Lower leg skin (tissue), 4 donors: ENCODE measurements at regions not wholly inside any gene's neighbourhood (a gene's known extent, or its start where the extent isn't known, plus 50 kb on each side); places are given as distances from the start of the nearest gene placed in this dataset.

Source experiments
- DNase-seq, 2 donors: peaks; one replicate each; pipeline ENCODE4 v3.0.0-alpha.2; 2019; ENCODE audit warnings: low spot score in 2 of 2
- H3K4me3 ChIP-seq: fragments of 200-600 bp; sonication (generic); 2 replicates; pipeline ENCODE4 v1.5.1; 2017; ENCODE audit warnings: mild to moderate bottlenecking, low read depth; ENCODE audit not compliant: poor library complexity, severe bottlenecking
- POLR2A ChIP-seq, 2 donors: fragments of 450-650 bp; IDR thresholded peaks; one replicate each; pipeline ENCODE4 v1.6.1; 2016 to 2017; ENCODE audit warnings: antibody characterized with exemption in 2 of 2, mild to moderate bottlenecking in 1 of 2, moderate library complexity in 1 of 2
- WGBS, 2 donors: methylation state at CpG; one replicate each; pipeline ENCODE4 v1.1.5; 2018; 5-methylcytosine and 5-hydroxymethylcytosine counted together
- intact Hi-C: fragments of 100-400 bp; cut with DNase I; formaldehyde crosslinking; loops from one replicate; pipeline ENCODE4 v1.15.0; 2023; ENCODE audit warnings: low total_unique reads
- TF ChIP-seq, protein P1 (sequence below), 3 donors: fragments of 450-650 bp; IDR thresholded peaks; one replicate each; pipeline ENCODE4 v1.5.1; 2016; ENCODE audit warnings: antibody characterized with exemption in 3 of 3, mild to moderate bottlenecking in 3 of 3, moderate library complexity in 2 of 3

DNA sequence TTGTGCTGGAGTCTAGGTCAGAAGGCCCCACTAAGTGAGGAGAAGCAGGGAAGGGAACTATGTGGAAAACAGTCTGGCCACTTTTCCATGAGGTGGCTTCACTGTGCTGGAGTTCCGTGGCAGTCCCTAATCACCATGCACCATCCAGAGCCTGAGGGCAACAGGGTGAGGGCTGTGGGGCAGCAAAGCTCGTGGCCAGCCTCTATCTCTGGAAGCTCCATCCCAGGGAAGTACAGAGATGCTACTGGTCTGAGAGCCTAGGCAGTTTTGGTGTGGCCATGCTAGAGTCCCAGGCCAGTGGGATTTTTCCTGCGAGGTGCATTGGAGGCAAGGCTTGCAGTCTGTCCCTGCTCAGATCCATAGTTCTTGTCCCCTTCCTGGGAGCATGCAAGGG, 157.3 kb upstream of the LRRC7 start:
- TF ChIP-seq, protein P1, sequence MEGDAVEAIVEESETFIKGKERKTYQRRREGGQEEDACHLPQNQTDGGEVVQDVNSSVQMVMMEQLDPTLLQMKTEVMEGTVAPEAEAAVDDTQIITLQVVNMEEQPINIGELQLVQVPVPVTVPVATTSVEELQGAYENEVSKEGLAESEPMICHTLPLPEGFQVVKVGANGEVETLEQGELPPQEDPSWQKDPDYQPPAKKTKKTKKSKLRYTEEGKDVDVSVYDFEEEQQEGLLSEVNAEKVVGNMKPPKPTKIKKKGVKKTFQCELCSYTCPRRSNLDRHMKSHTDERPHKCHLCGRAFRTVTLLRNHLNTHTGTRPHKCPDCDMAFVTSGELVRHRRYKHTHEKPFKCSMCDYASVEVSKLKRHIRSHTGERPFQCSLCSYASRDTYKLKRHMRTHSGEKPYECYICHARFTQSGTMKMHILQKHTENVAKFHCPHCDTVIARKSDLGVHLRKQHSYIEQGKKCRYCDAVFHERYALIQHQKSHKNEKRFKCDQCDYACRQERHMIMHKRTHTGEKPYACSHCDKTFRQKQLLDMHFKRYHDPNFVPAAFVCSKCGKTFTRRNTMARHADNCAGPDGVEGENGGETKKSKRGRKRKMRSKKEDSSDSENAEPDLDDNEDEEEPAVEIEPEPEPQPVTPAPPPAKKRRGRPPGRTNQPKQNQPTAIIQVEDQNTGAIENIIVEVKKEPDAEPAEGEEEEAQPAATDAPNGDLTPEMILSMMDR (IDR thresholded peaks at IDR 0.05): no peak
- TF ChIP-seq POLR2A (IDR thresholded peaks at IDR 0.05): no peak
- 80 to 88% methylated on average over 3 of the region's 3 CpGs for WGBS, 2 donors
- DNase-seq: no peak
- no peak overlapping the region for H3K4me3 ChIP-seq
- intact Hi-C loops: no loop called here

DNA sequence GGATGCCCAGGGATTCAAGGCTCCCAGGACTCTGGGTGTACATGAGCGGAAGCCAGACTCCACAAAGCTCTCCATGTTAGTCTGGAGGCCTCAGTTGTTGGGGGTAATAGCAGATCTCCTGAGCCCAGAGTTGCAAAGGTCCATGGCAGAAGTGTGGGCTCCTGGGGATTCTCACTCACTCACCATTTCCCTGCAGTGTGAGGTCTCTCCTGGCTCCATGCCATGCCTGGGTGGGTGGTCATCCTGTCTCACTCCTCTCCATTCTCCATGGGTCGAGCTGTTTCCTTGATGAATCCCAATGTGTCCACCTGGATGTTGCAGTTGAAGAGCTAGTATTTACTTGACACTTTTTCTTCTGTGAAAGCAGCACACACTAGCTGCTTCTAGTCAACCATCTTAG, 156.8 kb upstream of the LRRC7 start:
- intact Hi-C loops: no loop called here
- DNase-seq: no peak
- TF ChIP-seq POLR2A (IDR thresholded peaks at IDR 0.05): no peak
- TF ChIP-seq, protein P1 (IDR thresholded peaks at IDR 0.05): no peak
- WGBS, 2 donors: 69 to 77% methylated on average over 2 of the region's 2 CpGs
- H3K4me3 ChIP-seq: no peak overlapping the region

DNA sequence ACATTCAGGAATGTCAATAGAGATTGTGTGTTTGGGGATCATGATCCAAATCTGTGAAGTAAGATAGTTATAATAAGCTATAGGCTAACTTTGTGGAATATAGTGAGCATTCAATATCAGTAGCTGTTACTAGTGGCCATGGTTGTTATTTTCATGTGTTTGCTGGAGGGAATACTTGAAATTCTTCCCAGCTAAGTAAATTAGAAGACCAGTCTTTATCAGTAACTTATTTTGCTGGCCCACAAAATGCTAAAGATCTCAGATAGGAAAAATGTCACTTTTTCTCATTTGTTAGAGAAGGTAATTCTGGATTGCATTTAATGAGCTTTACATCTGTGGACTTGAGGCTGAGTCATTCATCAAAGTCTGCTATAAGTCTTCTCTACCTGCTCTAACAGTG, 156.1 kb upstream of the LRRC7 start:
- intact Hi-C loops: no loop called here
- TF ChIP-seq, protein P1 (IDR thresholded peaks at IDR 0.05): no peak
- no peak for TF ChIP-seq POLR2A (IDR thresholded peaks at IDR 0.05)
- DNase-seq: no peak
- no peak overlapping the region for H3K4me3 ChIP-seq

DNA sequence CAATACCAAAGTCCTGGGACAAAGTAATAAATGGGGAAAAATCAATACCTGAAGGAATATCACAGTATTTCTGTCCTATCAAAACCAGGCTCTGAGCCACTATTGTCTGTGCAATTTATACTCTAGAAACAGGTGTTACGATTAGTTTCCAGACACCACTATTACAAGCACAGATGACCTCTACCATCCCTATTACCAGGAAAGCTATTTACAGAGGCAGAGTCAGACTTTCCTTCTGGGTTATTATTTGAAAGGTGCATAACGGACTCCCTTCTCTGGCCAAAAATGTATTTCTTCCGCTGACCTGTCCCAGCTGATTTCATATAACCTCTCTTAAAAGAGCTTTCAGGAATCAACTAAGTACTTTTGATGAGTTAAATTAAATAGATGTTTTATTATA, 154.6 kb upstream of the LRRC7 start:
- 55 to 59% methylated on average over 3 of the region's 3 CpGs for WGBS, 2 donors
- intact Hi-C loops: no loop called here
- TF ChIP-seq POLR2A (IDR thresholded peaks at IDR 0.05): no peak
- TF ChIP-seq, protein P1 (IDR thresholded peaks at IDR 0.05): no peak
- DNase-seq: no peak
- H3K4me3 ChIP-seq: no peak overlapping the region

DNA sequence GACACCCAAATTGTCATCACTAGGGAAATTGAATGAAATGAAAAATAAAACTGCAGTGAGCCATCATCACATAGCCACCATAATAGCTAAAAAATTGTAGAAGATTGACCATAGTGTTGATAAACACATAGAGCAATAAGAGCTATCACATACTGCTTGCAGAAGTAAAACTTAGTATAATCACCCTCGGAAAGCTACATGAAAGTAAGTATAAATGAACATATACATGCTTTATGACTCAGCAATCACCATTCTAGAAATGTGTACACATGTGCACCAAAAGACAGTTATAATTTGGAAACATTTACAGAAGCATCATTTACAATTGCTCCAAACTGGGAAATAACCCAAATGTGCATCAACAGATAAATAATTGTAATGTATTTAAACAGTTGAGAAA, 153.1 kb upstream of the LRRC7 start:
- no peak overlapping the region for H3K4me3 ChIP-seq
- WGBS, 2 donors: 76 to 87% methylated on average over 1 of the region's 1 CpG
- TF ChIP-seq, protein P1 (IDR thresholded peaks at IDR 0.05): no peak
- no peak for TF ChIP-seq POLR2A (IDR thresholded peaks at IDR 0.05)
- DNase-seq: no peak
- intact Hi-C loops: no loop called here

DNA sequence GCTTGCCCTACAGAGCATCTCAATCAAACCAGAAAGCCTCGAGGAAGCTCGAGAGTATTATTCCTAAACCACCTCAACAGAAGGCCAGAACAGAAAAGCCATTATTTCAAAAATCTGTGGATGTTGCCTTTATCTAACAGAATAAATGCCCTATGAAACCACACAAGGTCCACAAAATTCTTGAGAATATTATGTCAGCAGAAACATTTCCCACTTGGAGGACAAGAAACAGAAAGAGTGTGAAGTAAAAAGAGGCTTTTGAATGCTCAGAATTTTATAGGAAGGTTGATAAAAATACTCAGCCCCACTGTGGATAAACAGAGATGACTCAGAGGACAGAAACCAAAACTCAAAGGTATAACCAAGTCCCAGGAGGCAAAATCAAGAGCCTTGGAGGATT, 146.4 kb upstream of the LRRC7 start:
- no peak overlapping the region for H3K4me3 ChIP-seq
- TF ChIP-seq, protein P1 (IDR thresholded peaks at IDR 0.05): no peak
- TF ChIP-seq POLR2A (IDR thresholded peaks at IDR 0.05): no peak
- intact Hi-C loops: no loop called here
- WGBS, 2 donors: 79 to 89% methylated on average over 2 of the region's 2 CpGs
- DNase-seq: no peak
